SK-N-MC (cell line): ENCODE measurements at regions not wholly inside any gene's neighbourhood (a gene's known extent, or its start where the extent isn't known, plus 50 kb on each side); places are given as distances from the start of the nearest gene placed in this dataset.

ENCODE experiments used
- EZH2 ChIP-seq: fragments of 200-600 bp; sonication (generic); IDR thresholded peaks from one replicate; pipeline ENCODE4 v1.6.1; 2017; ENCODE audit warnings: antibody characterized with exemption
- FOXP2 ChIP-seq: optimal IDR thresholded peaks from 2 replicates; pipeline ENCODE3; 2011; ENCODE audit warnings: mild to moderate bottlenecking, moderate library complexity; ENCODE audit not compliant: insufficient read depth; ENCODE audit errors: extremely low read length, control extremely low read depth
- POLR2AphosphoS5 ChIP-seq: IDR thresholded peaks from 2 replicates; pipeline ENCODE4 v1.6.1; 2012; ENCODE audit warnings: mild to moderate bottlenecking, low read depth, low read length, borderline replicate concordance

- TF ChIP-seq EZH2 (no peak), POLR2AphosphoS5 (no peak), FOXP2 (no peak)
Observed at GRCh38 chr3:187858711-187859110, 113.4 kb upstream of the BCL6 start.
